Mesenchymal stem cell (in vitro differentiated cells and primary cell): ENCODE measurements at regions not wholly inside any gene's neighbourhood (a gene's known extent, or its start where the extent isn't known, plus 50 kb on each side); places are given as distances from the start of the nearest gene placed in this dataset.

Experiments used
- DNase-seq: peaks from one replicate; pipeline ENCODE4 v3.0.0-alpha.2; 2013
- H2AFZ ChIP-seq: one replicate; pipeline ENCODE4 v1.6.1; 2013; ENCODE audit warnings: low read depth, mild to moderate bottlenecking, control low read depth, inconsistent platforms, low read length, moderate library complexity
- H2AK5ac ChIP-seq: 2 replicates; pipeline ENCODE4 v1.6.1; 2013; ENCODE audit warnings: low read length, moderate library complexity, mild to moderate bottlenecking, inconsistent platforms; ENCODE audit not compliant: severe bottlenecking
- H2BK120ac ChIP-seq: one replicate; pipeline ENCODE4 v1.6.1; 2013; ENCODE audit warnings: low read depth, mild to moderate bottlenecking, inconsistent platforms, low read length, moderate library complexity
- H2BK12ac ChIP-seq, 2 experiments: one replicate each; pipeline ENCODE4 v1.6.1; 2013; ENCODE audit warnings: inconsistent platforms in 2 of 2, low read length in 2 of 2, mild to moderate bottlenecking in 2 of 2, moderate library complexity in 2 of 2, control low read depth in 1 of 2
- H2BK15ac ChIP-seq: one replicate; pipeline ENCODE4 v1.6.1; 2013; ENCODE audit warnings: mild to moderate bottlenecking, low read depth, inconsistent platforms; ENCODE audit not compliant: poor library complexity, severe bottlenecking
- H2BK5ac ChIP-seq: 2 replicates; pipeline ENCODE4 v1.6.1; 2013; ENCODE audit warnings: low read depth, mild to moderate bottlenecking, low read length, control low read depth, inconsistent platforms; ENCODE audit not compliant: poor library complexity, severe bottlenecking
- H3K14ac ChIP-seq, 2 experiments: one replicate each; pipeline ENCODE4 v1.6.1; 2013; ENCODE audit warnings: inconsistent platforms in 2 of 2, low read length in 2 of 2, control low read depth in 1 of 2, mild to moderate bottlenecking in 1 of 2, moderate library complexity in 1 of 2
- H3K18ac ChIP-seq, 2 experiments: one replicate each; pipeline ENCODE4 v1.6.1; 2013; ENCODE audit warnings: inconsistent platforms in 2 of 2, low read length in 2 of 2, control low read depth in 1 of 2, low read depth in 1 of 2, mild to moderate bottlenecking in 1 of 2
- H3K23ac ChIP-seq, 2 experiments: one replicate each; pipeline ENCODE4 v1.6.1; 2013; ENCODE audit warnings: inconsistent platforms in 2 of 2, low read length in 2 of 2, mild to moderate bottlenecking in 2 of 2, moderate library complexity in 2 of 2, control low read depth in 1 of 2
- H3K27ac ChIP-seq: 2 replicates; pipeline ENCODE4 v1.5.1; 2013; ENCODE audit warnings: mild to moderate bottlenecking, moderate library complexity, low read length, control low read depth, inconsistent platforms; ENCODE audit not compliant: poor library complexity, severe bottlenecking
- H3K27me3 ChIP-seq, 2 experiments: 2 replicates each; pipeline versions ENCODE4 v1.6.1 to v1.7.0; 2013; ENCODE audit warnings: low read length in 2 of 2, mild to moderate bottlenecking in 2 of 2, moderate library complexity in 2 of 2, control low read depth in 1 of 2, inconsistent platforms in 1 of 2; ENCODE audit not compliant: control insufficient read depth in 1 of 2, insufficient read depth in 1 of 2
- H3K36me3 ChIP-seq, 2 experiments: 2 replicates each; pipeline versions ENCODE4 v1.6.1 to v1.7.0; 2013; ENCODE audit warnings: low read length in 2 of 2, control low read depth in 1 of 2, inconsistent platforms in 1 of 2, low read depth in 1 of 2, mild to moderate bottlenecking in 1 of 2; ENCODE audit not compliant: insufficient read depth in 2 of 2, control insufficient read depth in 1 of 2
- H3K4ac ChIP-seq, 2 experiments: one replicate each; pipeline ENCODE4 v1.6.1; 2013; ENCODE audit warnings: inconsistent platforms in 2 of 2, low read length in 2 of 2, mild to moderate bottlenecking in 2 of 2, moderate library complexity in 2 of 2, control low read depth in 1 of 2, low read depth in 1 of 2
- H3K4me1 ChIP-seq: 2 replicates; pipeline ENCODE4 v1.6.1; 2013; ENCODE audit warnings: low read depth, low read length, control low read depth; ENCODE audit not compliant: control insufficient read depth, insufficient read depth
- H3K4me2 ChIP-seq: 2 replicates; pipeline ENCODE4 v1.6.1; 2013; ENCODE audit warnings: low read length, mild to moderate bottlenecking, inconsistent platforms; ENCODE audit not compliant: poor library complexity, severe bottlenecking
- H3K4me3 ChIP-seq, 2 experiments: 2 replicates each; pipeline versions ENCODE4 v1.5.1 to v1.7.0; 2013; ENCODE audit warnings: low read length in 2 of 2, mild to moderate bottlenecking in 2 of 2, control low read depth in 1 of 2, low read depth in 1 of 2; ENCODE audit not compliant: insufficient read depth in 1 of 2
- H3K79me1 ChIP-seq: replicated peaks from 2 replicates; pipeline ENCODE4 v1.6.1; 2013; ENCODE audit warnings: mild to moderate bottlenecking, control low read depth, low read length, inconsistent platforms; ENCODE audit not compliant: poor library complexity, severe bottlenecking
- H3K9ac ChIP-seq: 2 replicates; pipeline ENCODE4 v1.7.0; 2013; ENCODE audit warnings: mild to moderate bottlenecking, low read length, moderate library complexity
- H3K9me3 ChIP-seq: 2 replicates; pipeline ENCODE4 v1.7.0; 2013; ENCODE audit warnings: mild to moderate bottlenecking, low read length; ENCODE audit not compliant: control insufficient read depth
- H4K8ac ChIP-seq: one replicate; pipeline ENCODE4 v1.6.1; 2013; ENCODE audit warnings: inconsistent platforms, mild to moderate bottlenecking, low read length, moderate library complexity
- H4K91ac ChIP-seq: one replicate; pipeline ENCODE4 v1.6.1; 2013; ENCODE audit warnings: mild to moderate bottlenecking, low read length, inconsistent platforms
- WGBS: methylation state at CpG from one replicate; pipeline ENCODE4 v1.1.7; 2013; ENCODE audit warnings: mixed read lengths; 5-methylcytosine and 5-hydroxymethylcytosine counted together

- Histone ChIP-seq H2BK5ac (no peak overlapping the region), H3K79me1 (no peaks in the 10 kb centered on the region), H4K8ac (no peak overlapping the region), H3K9me3 (no peaks in the 10 kb centered on the region), H3K27me3 (peaks cover 0 to 11% of the 10 kb centered on the region in 2 experiments), H2BK12ac (no peak overlapping the region), H3K27ac (no peak overlapping the region), H3K23ac (no peak overlapping the region), H2BK120ac (no peak overlapping the region), H2AFZ (no peak overlapping the region), H3K4me2 (no peak overlapping the region), H3K9ac (no peak overlapping the region), H2AK5ac (no peak overlapping the region), H3K4me3 (no peak overlapping the region), H4K91ac (no peak overlapping the region), H2BK15ac (no peak overlapping the region), H3K4ac (no peak overlapping the region), H3K4me1 (no peaks in the 10 kb centered on the region), H3K18ac (no peak overlapping the region), H3K14ac (no peak overlapping the region), H3K36me3 (no peaks in the 10 kb centered on the region)
- WGBS = 93% methylated on average over 2 of the region's 2 CpGs
- DNase-seq = no peak
These were observed 85.2 kb downstream of the HRH4 start for GRCh38 chr18:24545651-24546050.

GRCh38 chr18:24546307-24546706 is 85.9 kb downstream of the HRH4 start:
- DNase-seq = no peak
- peaks cover 0 to 7% of the 10 kb centered on the region in 2 experiments for H3K27me3 ChIP-seq
- no peaks in the 10 kb centered on the region for H3K4me1 ChIP-seq
- H4K91ac ChIP-seq = no peak overlapping the region
- H2BK120ac ChIP-seq = no peak overlapping the region
- no peaks in the 10 kb centered on the region for H3K36me3 ChIP-seq
- no peak overlapping the region for H2BK12ac ChIP-seq
- no peak overlapping the region for H3K18ac ChIP-seq
- H2AFZ ChIP-seq = no peak overlapping the region
- no peak overlapping the region for H2BK15ac ChIP-seq
- H2BK5ac ChIP-seq = no peak overlapping the region
- H4K8ac ChIP-seq = no peak overlapping the region
- H3K4me2 ChIP-seq = no peak overlapping the region
- WGBS = 86% methylated on average over 4 of the region's 4 CpGs
- H3K14ac ChIP-seq = no peak overlapping the region
- H2AK5ac ChIP-seq = no peak overlapping the region
- H3K79me1 ChIP-seq = no peaks in the 10 kb centered on the region
- H3K4ac ChIP-seq = no peak overlapping the region
- H3K4me3 ChIP-seq = no peak overlapping the region
- H3K9ac ChIP-seq = no peak overlapping the region
- no peaks in the 10 kb centered on the region for H3K9me3 ChIP-seq
- H3K23ac ChIP-seq = no peak overlapping the region
- H3K27ac ChIP-seq = no peak overlapping the region

- Histone ChIP-seq H2AK5ac (no peak overlapping the region), H3K4me1 (no peaks in the 10 kb centered on the region), H3K27me3 (peaks cover 0 to under 1% of the 10 kb centered on the region in 2 experiments), H3K27ac (no peak overlapping the region), H2BK12ac (no peak overlapping the region), H3K9ac (no peak overlapping the region), H2BK120ac (no peak overlapping the region), H3K14ac (no peak overlapping the region), H4K91ac (no peak overlapping the region), H2BK15ac (no peak overlapping the region), H3K36me3 (no peaks in the 10 kb centered on the region), H2AFZ (no peak overlapping the region), H3K18ac (no peak overlapping the region), H4K8ac (no peak overlapping the region), H3K23ac (no peak overlapping the region), H3K4me2 (no peak overlapping the region), H2BK5ac (no peak overlapping the region), H3K79me1 (no peaks in the 10 kb centered on the region), H3K4me3 (no peak overlapping the region), H3K4ac (no peak overlapping the region), H3K9me3 (no peaks in the 10 kb centered on the region)
- 82% methylated on average over 3 of the region's 4 CpGs for WGBS
- no peak for DNase-seq
These were observed 88.1 kb downstream of the HRH4 start for GRCh38 chr18:24548583-24548982.

DNA sequence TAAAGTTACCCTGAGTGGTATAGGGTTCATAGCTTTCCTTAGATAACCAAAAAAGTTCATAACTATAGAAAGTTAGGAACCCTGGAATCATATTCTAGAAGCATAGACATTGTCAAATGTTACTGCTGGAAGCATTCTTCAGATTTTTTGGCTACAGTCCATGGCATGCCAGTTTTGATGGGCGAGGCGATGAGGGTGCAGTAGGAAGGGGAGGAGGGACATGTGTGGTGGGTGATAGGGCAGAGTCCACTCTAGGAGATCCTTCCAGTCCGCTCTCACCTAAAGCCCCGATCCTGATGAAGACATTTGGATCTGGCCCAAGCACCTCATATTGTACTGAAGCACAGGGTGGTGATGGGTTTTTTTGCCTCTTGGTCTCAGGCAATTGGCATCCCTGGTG is 91.8 kb downstream of the HRH4 start:
- Histone ChIP-seq H3K23ac (no peak overlapping the region), H3K79me1 (no peaks in the 10 kb centered on the region), H3K9me3 (no peaks in the 10 kb centered on the region), H2BK15ac (no peak overlapping the region), H2BK12ac (no peak overlapping the region), H3K4me3 (no peak overlapping the region), H2AFZ (no peak overlapping the region), H4K8ac (no peak overlapping the region), H4K91ac (no peak overlapping the region), H3K27me3 (no peaks in the 10 kb centered on the region), H3K4me1 (no peaks in the 10 kb centered on the region), H2BK120ac (no peak overlapping the region), H3K36me3 (no peaks in the 10 kb centered on the region), H3K14ac (no peak overlapping the region), H3K27ac (no peak overlapping the region), H3K4ac (no peak overlapping the region), H2BK5ac (no peak overlapping the region), H3K4me2 (no peak overlapping the region), H3K9ac (no peak overlapping the region), H3K18ac (no peak overlapping the region), H2AK5ac (no peak overlapping the region)
- no peak for DNase-seq
- WGBS = 95% methylated on average over 4 of the region's 4 CpGs
